GM23338 (cell line): ENCODE measurements at regions not wholly inside any gene's neighbourhood (a gene's known extent, or its start where the extent isn't known, plus 50 kb on each side); places are given as distances from the start of the nearest gene placed in this dataset.

Source experiments
- ATAC-seq: fragments of 200-7000 bp; cut with Tn5 transposase; 3 replicates; pipeline ENCODE4 v1.9.1; 2020
- DNase-seq: peaks from one replicate; pipeline ENCODE4 v3.0.0-alpha.2; 2015; ENCODE audit warnings: low spot score
- H2AFZ ChIP-seq: fragments of 200-600 bp; sonication (generic); 2 replicates; pipeline ENCODE4 v1.8.0; 2016; ENCODE audit warnings: antibody characterized with exemption, mild to moderate bottlenecking, moderate library complexity
- H3F3A ChIP-seq: fragments of 200-600 bp; sonication (generic); replicated peaks from 2 replicates; pipeline ENCODE4 v1.8.0; 2017; ENCODE audit warnings: antibody characterized with exemption, mixed run types, low read depth
- H3K27ac ChIP-seq: fragments of 200-600 bp; sonication (generic); 2 replicates; pipeline ENCODE4 v1.6.1; 2016; ENCODE audit warnings: low read depth
- H3K27me3 ChIP-seq: fragments of 200-600 bp; sonication (generic); 2 replicates; pipeline ENCODE4 v1.8.0; 2016; ENCODE audit warnings: mild to moderate bottlenecking, mixed run types, moderate library complexity; ENCODE audit not compliant: insufficient read depth
- H3K36me3 ChIP-seq: fragments of 200-600 bp; sonication (generic); 2 replicates; pipeline ENCODE4 v1.8.0; 2016; ENCODE audit warnings: mild to moderate bottlenecking; ENCODE audit not compliant: insufficient read depth
- H3K4me1 ChIP-seq: fragments of 200-600 bp; sonication (generic); 2 replicates; pipeline ENCODE4 v1.8.0; 2016; ENCODE audit warnings: mild to moderate bottlenecking, moderate library complexity; ENCODE audit not compliant: insufficient read depth
- H3K4me2 ChIP-seq: fragments of 200-600 bp; sonication (generic); 2 replicates; pipeline ENCODE4 v1.7.1; 2017; ENCODE audit warnings: mixed run types
- H3K4me3 ChIP-seq: fragments of 200-600 bp; sonication (generic); 2 replicates; pipeline ENCODE4 v1.6.1; 2016; ENCODE audit warnings: mixed run types
- H3K79me2 ChIP-seq: fragments of 200-600 bp; sonication (generic); replicated peaks from 2 replicates; pipeline ENCODE4 v1.8.0; 2017; ENCODE audit warnings: mild to moderate bottlenecking; ENCODE audit not compliant: insufficient read depth
- H3K9me2 ChIP-seq: fragments of 200-600 bp; sonication (generic); 2 replicates; pipeline ENCODE4 v1.8.0; 2017; ENCODE audit not compliant: insufficient read depth
- H4K20me1 ChIP-seq: fragments of 200-600 bp; sonication (generic); replicated peaks from 2 replicates; pipeline ENCODE4 v1.8.0; 2017; ENCODE audit warnings: mild to moderate bottlenecking; ENCODE audit not compliant: insufficient read depth
- H3K27ac Mint-ChIP-seq: 2 replicates; pipeline ENCODE4 v1.8.0; 2020; ENCODE audit warnings: inconsistent platforms, mild to moderate bottlenecking, moderate library complexity, mixed read lengths
- H3K27me3 Mint-ChIP-seq: 3 replicates; pipeline ENCODE4 v1.8.0; 2022; ENCODE audit warnings: low read depth, mild to moderate bottlenecking, moderate library complexity, mixed read lengths, inconsistent platforms; ENCODE audit not compliant: insufficient read depth, poor library complexity
- H3K36me3 Mint-ChIP-seq: 3 replicates; pipeline ENCODE4 v1.8.0; 2021; ENCODE audit warnings: low read depth, mild to moderate bottlenecking, inconsistent platforms, moderate library complexity, mixed read lengths
- H3K4me1 Mint-ChIP-seq: 3 replicates; pipeline ENCODE4 v1.8.0; 2020; ENCODE audit warnings: mild to moderate bottlenecking, inconsistent platforms, mixed read lengths
- H3K4me3 Mint-ChIP-seq: 3 replicates; pipeline ENCODE4 v1.8.0; 2021; ENCODE audit warnings: moderate library complexity, mild to moderate bottlenecking, inconsistent platforms, mixed read lengths
- H3K9me3 Mint-ChIP-seq: 3 replicates; pipeline ENCODE4 v1.8.0; 2020; ENCODE audit warnings: moderate library complexity, mild to moderate bottlenecking, inconsistent platforms, mixed read lengths
- CREB1 ChIP-seq: fragments of 250-450 bp; sonication (Bioruptor Pico); IDR thresholded peaks from 2 replicates; pipeline ENCODE4 v1.5.0; 2020; ENCODE audit warnings: low read depth, mild to moderate bottlenecking, moderate library complexity
- CTCF ChIP-seq, 2 experiments: fragments of 200-600 bp in 1 of 2; sonication (generic) in 1 of 2; conservative IDR thresholded peaks; 2 replicates each; pipeline versions ENCODE4 v1.5.1 to v1.6.1; 2016 to 2017; ENCODE audit warnings: antibody characterized with exemption in 2 of 2, low read depth in 2 of 2, mild to moderate bottlenecking in 2 of 2, moderate library complexity in 1 of 2
- ETS1 ChIP-seq: IDR thresholded peaks from 2 replicates; pipeline ENCODE4 v1.6.1; 2016; ENCODE audit warnings: antibody characterized with exemption
- EZH2 ChIP-seq: fragments of 200-600 bp; sonication (generic); IDR thresholded peaks from one replicate; pipeline ENCODE4 v1.8.0; 2017; ENCODE audit warnings: antibody characterized with exemption, mild to moderate bottlenecking, low read depth; ENCODE audit not compliant: unreplicated experiment
- EZH2phosphoT487 ChIP-seq: fragments of 200-600 bp; sonication (generic); IDR thresholded peaks from one replicate; pipeline ENCODE4 v1.8.1; 2018; ENCODE audit warnings: antibody characterized with exemption; ENCODE audit not compliant: unreplicated experiment
- JUNB ChIP-seq: IDR thresholded peaks from one replicate; pipeline ENCODE4 v1.6.1; 2016; ENCODE audit warnings: antibody characterized with exemption; ENCODE audit not compliant: unreplicated experiment
- NANOG ChIP-seq: IDR thresholded peaks from 2 replicates; pipeline ENCODE4 v1.6.1; 2016; ENCODE audit warnings: antibody characterized with exemption, borderline replicate concordance
- POLR2AphosphoS5 ChIP-seq: IDR thresholded peaks from 2 replicates; pipeline ENCODE4 v1.6.1; 2016; ENCODE audit warnings: antibody characterized with exemption, low read depth
- REST ChIP-seq: IDR thresholded peaks from one replicate; pipeline ENCODE4 v1.6.1; 2018; ENCODE audit warnings: antibody characterized with exemption; ENCODE audit not compliant: unreplicated experiment
- STAT1 ChIP-seq: IDR thresholded peaks from one replicate; pipeline ENCODE4 v1.6.1; 2016; ENCODE audit warnings: antibody characterized with exemption; ENCODE audit not compliant: unreplicated experiment
- ZNF114 ChIP-seq: fragments of 250-450 bp; sonication (Bioruptor Pico); IDR thresholded peaks from 2 replicates; pipeline ENCODE4 v1.5.0; 2020; ENCODE audit warnings: mild to moderate bottlenecking, moderate library complexity
- ZNF331 ChIP-seq: fragments of 250-450 bp; sonication (Bioruptor Pico); IDR thresholded peaks from 2 replicates; pipeline ENCODE4 v1.5.0; 2020; ENCODE audit warnings: low read depth, mild to moderate bottlenecking, moderate library complexity
- ZNF462 ChIP-seq: fragments of 250-450 bp; sonication (Bioruptor Pico); IDR thresholded peaks from 2 replicates; pipeline ENCODE4 v1.5.0; 2020; ENCODE audit warnings: mild to moderate bottlenecking, moderate library complexity

GRCh38 chr18:61609131-61609530, 275.9 kb downstream of the CDH20 start:
- ATAC-seq (no peak), DNase-seq (no peak)
- Histone ChIP-seq H3F3A (no peaks in the 10 kb centered on the region), H3K4me2 (no peak overlapping the region), H4K20me1 (no peaks in the 10 kb centered on the region), H3K79me2 (no peaks in the 10 kb centered on the region), H3K4me1 (peaks cover 37% of the 10 kb centered on the region), H3K27ac (no peak overlapping the region), H2AFZ (no peak overlapping the region), H3K36me3 (peaks cover 6% of the 10 kb centered on the region; the same call in 1 of the 2 replicates), H3K27me3 (no peaks in the 10 kb centered on the region), H3K9me2 (peaks cover 8% of the 10 kb centered on the region), H3K4me3 (no peak overlapping the region)
- H3K27me3 Mint-ChIP-seq = no peaks in the 10 kb centered on the region
- peaks cover 33% of the 10 kb centered on the region for H3K9me3 Mint-ChIP-seq
- H3K36me3 Mint-ChIP-seq = peaks cover 31% of the 10 kb centered on the region
- H3K4me1 Mint-ChIP-seq = peaks cover 28% of the 10 kb centered on the region
- H3K4me3 Mint-ChIP-seq = no peak overlapping the region
- no peak for TF ChIP-seq NANOG
- TF ChIP-seq POLR2AphosphoS5 = no peak
- no peak for TF ChIP-seq EZH2
- no peak for TF ChIP-seq ETS1
- no peak for TF ChIP-seq CTCF (conservative IDR thresholded peaks at IDR 0.05; ENCODE audit: low read depth in 2 of 2)
- no peak for TF ChIP-seq REST
- TF ChIP-seq ZNF114 (CRISPR knock-in tag) = no peak
- TF ChIP-seq JUNB = no peak
- no peak for TF ChIP-seq EZH2phosphoT487
- no peak for TF ChIP-seq ZNF462 (CRISPR knock-in tag)
- no peak for TF ChIP-seq STAT1
- TF ChIP-seq ZNF331 (CRISPR knock-in tag) = no peak
- TF ChIP-seq CREB1 (CRISPR knock-in tag) = no peak
- H3K27ac Mint-ChIP-seq = no peak overlapping the region
